ENCODE measurements at regions not wholly inside any gene's neighbourhood (a gene's known extent, or its start where the extent isn't known, plus 50 kb on each side); places are given as distances from the start of the nearest gene placed in this dataset.

DNA sequence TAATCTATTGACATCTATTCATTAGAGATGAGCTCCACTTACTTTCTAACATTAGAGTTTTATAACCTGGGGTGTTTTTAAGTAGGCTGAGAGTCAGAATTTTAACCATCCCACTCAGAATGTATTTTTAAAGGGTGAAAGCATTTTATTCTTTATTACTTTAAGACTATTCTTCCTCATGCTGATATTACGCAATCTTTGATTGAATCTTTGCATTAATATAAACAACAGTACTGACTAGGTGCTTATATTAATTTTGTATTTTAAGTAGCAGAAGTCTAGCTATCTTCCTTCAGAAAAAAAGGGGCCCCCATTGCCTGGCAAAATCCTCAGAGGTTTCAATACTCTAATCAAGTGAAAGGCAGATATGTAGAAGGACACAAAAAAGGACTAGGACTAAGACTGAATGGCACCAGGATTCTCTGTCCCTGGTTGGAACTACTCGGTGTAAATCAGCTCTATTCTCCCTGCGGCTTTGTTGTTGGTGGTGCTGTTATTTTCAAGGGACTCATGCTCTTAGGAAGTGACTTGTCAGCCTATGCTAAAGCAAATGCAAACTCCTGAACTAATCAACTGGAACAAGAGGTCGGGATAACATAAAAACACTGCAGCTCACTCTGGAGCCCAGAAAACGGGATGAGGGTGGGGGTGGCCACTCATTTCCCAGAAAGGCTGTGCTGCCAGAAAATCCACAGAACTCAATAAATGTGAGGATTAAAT, 1324.4 kb downstream of the GRIK2 start:
- TF ChIP-seq ZBTB7A (IDR thresholded peaks at IDR 0.05; ENCODE audit: low read depth) (no peak), YY1 (IDR thresholded peaks at IDR 0.05; ENCODE audit: low read depth) (no peak), REST (IDR thresholded peaks at IDR 0.05; ENCODE audit: low read depth) (no peak), USF1 (IDR thresholded peaks at IDR 0.05) (no peak), FOXM1 (IDR thresholded peaks at IDR 0.05; ENCODE audit: borderline replicate concordance, low read depth) (no peak), CEBPB (IDR thresholded peaks at IDR 0.05) (peak; percentile 51; the same call in 1 of the 2 replicates), NFIC (IDR thresholded peaks at IDR 0.05) (no peak), RAD21 (IDR thresholded peaks at IDR 0.05; ENCODE audit: low read depth) (no peak), TCF12 (IDR thresholded peaks at IDR 0.05; ENCODE audit: low read depth) (no peak), EP300 (IDR thresholded peaks at IDR 0.05; ENCODE audit: borderline replicate concordance) (no peak), EGR1 (IDR thresholded peaks at IDR 0.05) (no peak)
- TF ChIP-seq, protein P1, sequence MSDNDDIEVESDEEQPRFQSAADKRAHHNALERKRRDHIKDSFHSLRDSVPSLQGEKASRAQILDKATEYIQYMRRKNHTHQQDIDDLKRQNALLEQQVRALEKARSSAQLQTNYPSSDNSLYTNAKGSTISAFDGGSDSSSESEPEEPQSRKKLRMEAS (IDR thresholded peaks at IDR 0.05) = no peak

Measured in Ishikawa (cell line).